T-helper 17 cell (primary cell): ENCODE measurements at regions not wholly inside any gene's neighbourhood (a gene's known extent, or its start where the extent isn't known, plus 50 kb on each side); places are given as distances from the start of the nearest gene placed in this dataset.

Source experiments
- ATAC-seq: fragments of 150-1000 bp; cut with Tn5 transposase; 2 replicates; pipeline ENCODE4 v1.10.0; 2021; ENCODE audit warnings: mild to moderate bottlenecking, moderate library complexity
- DNase-seq, 3 donors: peaks; one replicate each; pipeline versions ENCODE4 v3.0.0 to v3.0.0-alpha.2; 2020 to 2021
- H3K9me3 ChIP-seq: one replicate; pipeline ENCODE4 v1.7.0; 2013; ENCODE audit warnings: low read length, mild to moderate bottlenecking; ENCODE audit not compliant: control insufficient read depth, poor library complexity, severe bottlenecking
- H3K27ac Mint-ChIP-seq: one replicate; pipeline ENCODE4 v1.8.0; 2022; ENCODE audit warnings: mild to moderate bottlenecking, moderate library complexity, mixed read lengths
- H3K27me3 Mint-ChIP-seq: one replicate; pipeline ENCODE4 v1.8.0; 2022; ENCODE audit warnings: mixed read lengths
- H3K36me3 Mint-ChIP-seq: one replicate; pipeline ENCODE4 v1.8.0; 2022; ENCODE audit warnings: low read depth, mixed read lengths
- H3K4me1 Mint-ChIP-seq: one replicate; pipeline ENCODE4 v1.8.0; 2022; ENCODE audit warnings: mild to moderate bottlenecking, mixed read lengths
- H3K4me3 Mint-ChIP-seq: one replicate; pipeline ENCODE4 v1.8.0; 2022; ENCODE audit warnings: mild to moderate bottlenecking, moderate library complexity, mixed read lengths

GRCh38 chr2:103788389-103788788 lies 1026.6 kb downstream of the TMEM182 start:
- no peak overlapping the region for H3K27ac Mint-ChIP-seq
- DNase-seq (no peak), ATAC-seq (no peak)
- no peaks in the 10 kb centered on the region for H3K36me3 Mint-ChIP-seq
- no peaks in the 10 kb centered on the region for H3K27me3 Mint-ChIP-seq
- H3K4me3 Mint-ChIP-seq = no peak overlapping the region
- no peaks in the 10 kb centered on the region for H3K9me3 ChIP-seq
- no peaks in the 10 kb centered on the region for H3K4me1 Mint-ChIP-seq

DNA sequence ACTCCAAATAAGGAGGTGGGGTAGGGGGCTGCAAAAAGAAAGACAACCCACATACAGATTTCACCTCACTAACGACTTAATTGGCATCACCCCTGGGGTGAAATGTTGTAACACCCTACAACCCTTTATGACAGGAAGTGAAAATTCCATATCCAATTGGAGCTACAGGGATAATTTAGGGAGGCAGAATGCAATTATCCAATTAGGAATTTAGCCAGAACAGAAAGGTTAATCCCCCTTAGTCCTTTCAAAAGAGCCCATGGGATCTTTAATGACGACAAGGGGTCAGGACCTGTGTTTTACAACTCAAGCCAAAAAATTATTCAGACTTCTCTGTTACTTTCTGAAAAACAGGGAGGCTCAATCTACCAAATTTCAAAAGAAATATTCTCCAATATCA lies 1027.1 kb downstream of the TMEM182 start:
- no peaks in the 10 kb centered on the region for H3K4me1 Mint-ChIP-seq
- no peak overlapping the region for H3K4me3 Mint-ChIP-seq
- ATAC-seq (no peak), DNase-seq (no peak)
- H3K9me3 ChIP-seq = no peaks in the 10 kb centered on the region
- H3K27ac Mint-ChIP-seq = no peak overlapping the region
- no peaks in the 10 kb centered on the region for H3K27me3 Mint-ChIP-seq
- no peaks in the 10 kb centered on the region for H3K36me3 Mint-ChIP-seq

DNA sequence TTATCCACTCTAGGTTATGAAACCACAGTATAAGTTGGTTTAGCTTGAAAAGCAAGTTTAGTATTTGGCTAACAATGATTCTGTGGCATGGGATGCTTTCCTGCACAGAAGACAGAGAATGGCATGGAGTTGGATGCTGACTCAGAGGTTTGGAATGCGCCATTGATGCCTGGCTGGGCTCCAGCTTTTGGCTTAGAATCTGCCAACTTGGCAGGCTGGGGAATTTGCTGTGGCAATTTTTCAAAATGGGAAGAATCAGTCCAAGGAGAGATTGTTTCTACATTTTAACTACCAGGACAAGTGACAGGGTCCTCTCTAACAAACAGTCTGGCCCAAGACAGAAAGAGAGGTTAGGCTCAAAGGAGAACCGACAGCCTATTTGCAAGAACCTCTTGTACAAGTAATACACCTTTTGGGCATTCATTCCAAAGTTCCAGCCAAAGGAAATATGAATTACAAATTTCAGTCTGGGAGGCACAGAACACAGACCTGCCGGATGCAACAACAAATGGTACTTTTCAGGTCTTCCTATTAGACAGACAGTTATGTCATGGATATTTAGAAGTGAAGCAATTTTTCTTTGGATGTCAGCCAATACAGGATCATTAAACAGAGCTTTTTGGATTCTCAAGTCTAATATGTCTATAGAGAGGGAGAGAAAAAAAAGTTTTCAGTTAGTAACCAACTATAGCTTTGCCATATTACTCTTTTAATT lies 1027.7 kb downstream of the TMEM182 start:
- Mint-ChIP-seq H3K27me3 (no peaks in the 10 kb centered on the region), H3K36me3 (no peaks in the 10 kb centered on the region), H3K4me3 (no peak overlapping the region), H3K27ac (no peak overlapping the region), H3K4me1 (no peaks in the 10 kb centered on the region)
- no peaks in the 10 kb centered on the region for H3K9me3 ChIP-seq
- no peak for ATAC-seq
- DNase-seq = no peak

- DNase-seq = no peak
- Mint-ChIP-seq H3K4me3 (no peak overlapping the region), H3K27me3 (no peaks in the 10 kb centered on the region), H3K36me3 (no peaks in the 10 kb centered on the region), H3K4me1 (no peaks in the 10 kb centered on the region), H3K27ac (no peak overlapping the region)
- no peak for ATAC-seq
- no peaks in the 10 kb centered on the region for H3K9me3 ChIP-seq
These were observed 1030.2 kb downstream of the TMEM182 start for GRCh38 chr2:103792042-103792441.

DNA sequence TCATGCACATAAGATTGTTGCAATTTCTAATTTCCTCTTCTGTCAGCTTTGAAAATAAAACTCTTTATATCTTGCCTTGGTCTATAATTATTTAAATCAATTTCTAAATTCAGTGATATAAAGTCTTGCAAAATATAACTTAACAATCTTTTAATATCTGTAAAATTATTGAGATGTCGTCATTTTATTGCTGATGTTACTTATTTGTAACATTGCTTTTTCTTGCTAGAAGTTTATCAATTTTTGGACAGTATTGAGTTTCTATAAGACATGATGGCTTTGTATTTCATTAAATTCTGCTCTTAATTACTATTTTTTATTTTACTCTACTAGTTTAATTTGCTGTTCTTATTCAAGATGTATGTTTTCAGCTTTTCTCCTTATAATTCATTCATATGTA lies 1036.5 kb downstream of the TMEM182 start:
- DNase-seq = no peak
- no peak overlapping the region for H3K4me3 Mint-ChIP-seq
- ATAC-seq = no peak
- H3K9me3 ChIP-seq = no peaks in the 10 kb centered on the region
- no peak overlapping the region for H3K27ac Mint-ChIP-seq
- H3K4me1 Mint-ChIP-seq = no peaks in the 10 kb centered on the region
- H3K36me3 Mint-ChIP-seq = no peaks in the 10 kb centered on the region
- H3K27me3 Mint-ChIP-seq = no peaks in the 10 kb centered on the region

- Mint-ChIP-seq H3K4me3 (no peak overlapping the region), H3K36me3 (no peaks in the 10 kb centered on the region), H3K27ac (no peak overlapping the region), H3K4me1 (no peaks in the 10 kb centered on the region), H3K27me3 (no peaks in the 10 kb centered on the region)
- H3K9me3 ChIP-seq = no peaks in the 10 kb centered on the region
- no peak for ATAC-seq
- no peak for DNase-seq
These were observed 1042.2 kb downstream of the TMEM182 start for GRCh38 chr2:103804013-103804412.

GRCh38 chr2:103805746-103806145 lies 1043.9 kb downstream of the TMEM182 start:
- ATAC-seq = no peak
- no peak for DNase-seq
- Mint-ChIP-seq H3K4me3 (no peak overlapping the region), H3K4me1 (no peaks in the 10 kb centered on the region), H3K27ac (no peak overlapping the region), H3K36me3 (no peaks in the 10 kb centered on the region), H3K27me3 (no peaks in the 10 kb centered on the region)
- no peaks in the 10 kb centered on the region for H3K9me3 ChIP-seq

DNA sequence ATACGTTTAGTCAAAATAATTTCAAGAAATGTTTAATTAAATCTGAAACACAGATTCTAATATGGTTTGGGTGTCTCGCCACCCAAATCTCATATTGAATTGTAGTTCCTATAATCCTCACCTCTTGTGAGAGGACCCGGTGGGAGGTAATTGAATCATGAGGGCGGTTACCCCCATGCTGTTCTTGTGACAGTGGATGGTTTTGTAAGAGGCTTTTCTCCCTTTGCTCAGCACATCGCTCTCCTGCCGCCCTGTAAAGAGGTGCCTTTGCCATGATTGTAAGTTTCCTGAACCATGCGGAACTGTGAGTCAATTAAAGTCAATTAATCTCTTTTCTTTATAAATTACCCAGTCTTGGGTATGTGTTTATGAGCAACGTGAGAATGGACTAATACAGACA lies 1045.1 kb upstream of the POU3F3 start:
- DNase-seq (no peak), ATAC-seq (no peak)
- H3K36me3 Mint-ChIP-seq = no peaks in the 10 kb centered on the region
- H3K27me3 Mint-ChIP-seq = no peaks in the 10 kb centered on the region
- H3K27ac Mint-ChIP-seq = no peak overlapping the region
- no peaks in the 10 kb centered on the region for H3K4me1 Mint-ChIP-seq
- H3K9me3 ChIP-seq = no peaks in the 10 kb centered on the region
- H3K4me3 Mint-ChIP-seq = no peak overlapping the region

GRCh38 chr2:103809415-103809814 lies 1044.5 kb upstream of the POU3F3 start:
- ATAC-seq (no peak), DNase-seq (no peak)
- no peak overlapping the region for H3K27ac Mint-ChIP-seq
- H3K9me3 ChIP-seq = no peaks in the 10 kb centered on the region
- H3K27me3 Mint-ChIP-seq = no peaks in the 10 kb centered on the region
- H3K36me3 Mint-ChIP-seq = no peaks in the 10 kb centered on the region
- no peak overlapping the region for H3K4me3 Mint-ChIP-seq
- H3K4me1 Mint-ChIP-seq = no peaks in the 10 kb centered on the region

DNA sequence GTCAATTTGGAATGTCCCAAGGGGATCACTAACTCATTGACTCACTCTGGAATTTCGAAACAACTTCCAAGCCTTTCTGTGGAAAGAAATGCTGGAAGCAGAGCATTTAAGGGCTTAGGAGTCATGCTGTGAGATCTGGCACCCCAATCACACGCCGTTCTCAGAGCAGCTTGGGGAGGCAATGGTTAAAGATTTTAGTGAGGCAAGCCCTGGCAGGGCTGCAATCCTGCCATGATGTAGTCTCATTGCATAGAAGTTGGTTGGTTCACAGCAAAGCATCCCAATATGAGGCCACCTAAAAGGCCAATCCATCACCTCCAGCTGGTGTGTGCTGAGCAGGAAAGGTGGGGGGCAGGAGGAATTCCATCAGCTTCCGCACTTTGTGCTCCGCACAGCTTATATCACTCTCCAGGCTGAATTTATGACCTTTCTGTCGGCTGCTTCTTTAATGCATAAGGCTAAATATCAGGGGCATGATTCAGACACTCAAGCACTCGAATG lies 1043.9 kb upstream of the POU3F3 start:
- DNase-seq (no peak), ATAC-seq (no peak)
- H3K36me3 Mint-ChIP-seq = no peaks in the 10 kb centered on the region

GRCh38 chr2:103810875-103811274 lies 1043.0 kb upstream of the POU3F3 start:
- H3K36me3 Mint-ChIP-seq = no peaks in the 10 kb centered on the region
- H3K9me3 ChIP-seq = no peaks in the 10 kb centered on the region
- H3K27ac Mint-ChIP-seq = no peak overlapping the region
- ATAC-seq (no peak), DNase-seq (no peak)
- H3K27me3 Mint-ChIP-seq = no peaks in the 10 kb centered on the region
- H3K4me1 Mint-ChIP-seq = no peaks in the 10 kb centered on the region
- no peak overlapping the region for H3K4me3 Mint-ChIP-seq

More for the DNA sequence above, 1043.9 kb upstream of the POU3F3 start:
- no peak overlapping the region for H3K4me3 Mint-ChIP-seq
- no peak overlapping the region for H3K27ac Mint-ChIP-seq
- no peaks in the 10 kb centered on the region for H3K27me3 Mint-ChIP-seq
- H3K4me1 Mint-ChIP-seq = no peaks in the 10 kb centered on the region
- no peaks in the 10 kb centered on the region for H3K9me3 ChIP-seq

DNA sequence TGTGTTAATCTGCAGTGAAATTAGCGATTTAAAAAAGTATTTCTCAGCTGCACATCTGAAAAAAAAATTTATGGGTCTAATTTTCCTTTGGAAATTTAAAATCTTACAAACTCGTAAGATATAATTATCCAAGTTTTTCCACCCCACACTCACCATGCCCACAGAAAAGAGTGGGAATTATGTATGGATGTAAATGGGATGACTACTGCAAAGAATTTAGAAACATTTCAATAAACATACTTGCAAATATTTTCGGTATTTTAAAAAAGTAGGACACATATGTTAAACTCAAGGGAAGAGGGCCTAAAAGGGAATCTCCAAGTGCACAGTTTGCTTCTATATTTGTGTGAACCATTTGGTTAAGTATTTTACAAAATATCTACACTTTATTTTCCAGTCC lies 1039.9 kb upstream of the POU3F3 start:
- Mint-ChIP-seq H3K27me3 (no peaks in the 10 kb centered on the region), H3K27ac (no peak overlapping the region), H3K36me3 (no peaks in the 10 kb centered on the region), H3K4me1 (no peaks in the 10 kb centered on the region), H3K4me3 (no peak overlapping the region)
- ATAC-seq (no peak), DNase-seq (no peak)
- no peaks in the 10 kb centered on the region for H3K9me3 ChIP-seq

- H3K36me3 Mint-ChIP-seq = no peaks in the 10 kb centered on the region
- no peaks in the 10 kb centered on the region for H3K9me3 ChIP-seq
- H3K27ac Mint-ChIP-seq = no peak overlapping the region
- ATAC-seq (no peak), DNase-seq (no peak)
- H3K4me3 Mint-ChIP-seq = no peak overlapping the region
- H3K4me1 Mint-ChIP-seq = no peaks in the 10 kb centered on the region
- no peaks in the 10 kb centered on the region for H3K27me3 Mint-ChIP-seq
These were observed 1038.2 kb upstream of the POU3F3 start for GRCh38 chr2:103815731-103816130.

DNA sequence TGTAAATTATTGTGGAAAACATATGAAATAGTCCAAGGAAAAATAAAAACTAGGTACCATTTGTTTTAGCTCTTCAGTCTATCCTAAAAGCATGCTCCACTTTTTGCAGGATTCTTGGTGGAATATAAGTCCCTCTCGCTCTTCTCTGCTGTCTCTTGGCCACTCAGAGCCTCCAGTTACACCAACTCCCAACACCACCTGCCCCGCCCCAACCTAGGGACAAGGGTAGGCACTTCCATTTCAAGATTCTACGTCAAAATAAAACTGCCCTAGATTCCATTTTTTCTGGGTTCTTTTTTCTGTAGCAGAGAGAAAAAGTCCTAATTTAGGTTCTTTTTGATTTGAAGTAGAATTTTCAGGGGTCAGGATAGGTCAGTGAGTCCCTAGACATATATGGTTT lies 1036.2 kb upstream of the POU3F3 start:
- H3K9me3 ChIP-seq = no peaks in the 10 kb centered on the region
- DNase-seq = no peak
- Mint-ChIP-seq H3K4me1 (no peaks in the 10 kb centered on the region), H3K4me3 (no peak overlapping the region), H3K27me3 (no peaks in the 10 kb centered on the region), H3K36me3 (no peaks in the 10 kb centered on the region), H3K27ac (no peak overlapping the region)
- ATAC-seq = no peak
